Keratinocyte (primary cell): ENCODE measurements at regions not wholly inside any gene's neighbourhood (a gene's known extent, or its start where the extent isn't known, plus 50 kb on each side); places are given as distances from the start of the nearest gene placed in this dataset.

ENCODE experiments used
- DNase-seq: peaks from one replicate; pipeline ENCODE4 v3.0.0-alpha.2; 2011; ENCODE audit warnings: low read depth, missing footprints, low spot score
- FAIRE-seq: peaks from 2 replicates; lab custom pipeline; 2011; peaks lifted over from hg19 to GRCh38; lab: Jason Lieb, UNC
- H2AFZ ChIP-seq: 2 replicates; pipeline ENCODE4 v1.6.0; 2012; ENCODE audit warnings: low read length, control low read depth, inconsistent platforms; ENCODE audit not compliant: control insufficient read depth
- H3K27ac ChIP-seq: 2 replicates; pipeline ENCODE4 v1.5.1; 2011; ENCODE audit warnings: low read length; ENCODE audit not compliant: control insufficient read depth, insufficient read depth
- H3K27me3 ChIP-seq: 3 replicates; pipeline ENCODE4 v1.6.0; 2011; ENCODE audit warnings: low read length; ENCODE audit not compliant: control insufficient read depth, insufficient read depth; ENCODE audit errors: extremely low read depth
- H3K36me3 ChIP-seq, 2 experiments: 2 replicates in 1 of 2; 3 replicates in 1 of 2; pipeline ENCODE4 v1.5.1; 2011; ENCODE audit warnings: low read length in 2 of 2, mild to moderate bottlenecking in 1 of 2; ENCODE audit not compliant: control insufficient read depth in 2 of 2, insufficient read depth in 2 of 2; ENCODE audit errors: extremely low read depth in 1 of 2
- H3K4me1 ChIP-seq: 3 replicates; pipeline ENCODE4 v1.5.1; 2011; ENCODE audit warnings: low read length; ENCODE audit not compliant: control insufficient read depth, insufficient read depth; ENCODE audit errors: extremely low read depth
- H3K4me2 ChIP-seq: 3 replicates; pipeline ENCODE4 v1.6.0; 2011; ENCODE audit warnings: low read depth, low read length; ENCODE audit not compliant: control insufficient read depth, insufficient read depth; ENCODE audit errors: extremely low read depth
- H3K4me3 ChIP-seq, 3 experiments: fragments of 200-600 bp in 1 of 3; sonication (generic) in 1 of 3; 2 replicates in 2 of 3; 3 replicates in 1 of 3; pipeline ENCODE4 v1.5.1; 2011 to 2016; ENCODE audit warnings: low read length in 3 of 3, mild to moderate bottlenecking in 3 of 3, control low read depth in 2 of 3, inconsistent platforms in 1 of 3, low read depth in 1 of 3, mixed read lengths in 1 of 3, mixed run types in 1 of 3, moderate library complexity in 1 of 3; ENCODE audit not compliant: control insufficient read depth in 2 of 3, insufficient read depth in 2 of 3; ENCODE audit errors: extremely low read depth in 1 of 3
- H3K79me2 ChIP-seq: 2 replicates; pipeline ENCODE4 v1.6.0; 2012; ENCODE audit warnings: low read length; ENCODE audit not compliant: control insufficient read depth, insufficient read depth
- H3K9ac ChIP-seq: 3 replicates; pipeline ENCODE4 v1.6.0; 2011; ENCODE audit warnings: low read length; ENCODE audit not compliant: control insufficient read depth, insufficient read depth; ENCODE audit errors: extremely low read depth
- H3K9me1 ChIP-seq: 3 replicates; pipeline ENCODE4 v1.6.0; 2011; ENCODE audit warnings: low read length; ENCODE audit not compliant: control insufficient read depth, insufficient read depth; ENCODE audit errors: extremely low read depth
- H3K9me3 ChIP-seq: 2 replicates; pipeline ENCODE4 v1.5.1; 2012; ENCODE audit warnings: low read depth, low read length; ENCODE audit not compliant: control insufficient read depth
- H4K20me1 ChIP-seq: 3 replicates; pipeline ENCODE4 v1.6.0; 2011; ENCODE audit warnings: low read length; ENCODE audit not compliant: control insufficient read depth, insufficient read depth; ENCODE audit errors: extremely low read depth
- EZH2 ChIP-seq: IDR thresholded peaks from one replicate; pipeline ENCODE4 v1.6.1; 2012; ENCODE audit warnings: inconsistent platforms, mild to moderate bottlenecking, low read length, moderate library complexity
- dilution Hi-C: fragments of 300-500 bp; cut with MboI; formaldehyde crosslinking; loops from one replicate; pipeline ENCODE4 v1.7.0; 2020; ENCODE audit warnings: low sequenced_read_pairs; ENCODE audit not compliant: extremely low pct_ligation_motif_present
- TF ChIP-seq, protein P1 (sequence below), 3 experiments: IDR thresholded peaks in 1 of 3; conservative IDR thresholded peaks in 1 of 3; optimal IDR thresholded peaks in 1 of 3; 2 replicates in 2 of 3; 3 replicates in 1 of 3; pipeline versions ENCODE3 to v1.5.1; 2011; ENCODE audit warnings: low read length in 3 of 3, mild to moderate bottlenecking in 3 of 3, moderate library complexity in 2 of 3, control low read depth in 1 of 3, inconsistent platforms in 1 of 3; ENCODE audit not compliant: insufficient read depth in 2 of 3; ENCODE audit errors: extremely low read depth in 1 of 3

DNA sequence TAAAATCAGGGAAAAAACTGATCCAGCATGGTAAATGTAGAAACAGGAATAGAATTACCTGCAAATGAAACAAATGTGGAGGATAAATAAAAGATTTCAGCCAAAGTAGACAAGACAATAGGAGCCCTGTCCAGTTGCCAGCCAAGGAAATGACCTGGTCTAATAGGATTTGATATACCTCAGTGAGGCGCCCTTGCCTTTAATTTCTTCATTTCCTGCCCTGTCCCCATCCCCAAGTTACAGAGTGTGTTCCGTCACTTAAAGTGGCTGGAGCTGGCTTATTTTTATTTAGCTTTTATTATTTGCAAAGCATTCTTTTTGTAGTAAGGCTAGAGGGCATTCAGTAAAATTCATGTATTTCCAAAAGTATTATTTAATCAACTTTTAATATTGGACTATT, 1022.0 kb downstream of the EFNB2 start:
- Histone ChIP-seq H3K4me1 (no peaks in the 10 kb centered on the region), H3K4me3 (no peak overlapping the region), H3K27me3 (no peaks in the 10 kb centered on the region), H3K27ac (no peak overlapping the region), H2AFZ (no peak overlapping the region), H3K9me1 (no peaks in the 10 kb centered on the region), H3K9me3 (no peaks in the 10 kb centered on the region), H3K79me2 (no peaks in the 10 kb centered on the region), H3K9ac (no peak overlapping the region), H4K20me1 (no peaks in the 10 kb centered on the region), H3K4me2 (no peak overlapping the region), H3K36me3 (no peaks in the 10 kb centered on the region)
- dilution Hi-C loops: no loop called here
- TF ChIP-seq, protein P1, sequence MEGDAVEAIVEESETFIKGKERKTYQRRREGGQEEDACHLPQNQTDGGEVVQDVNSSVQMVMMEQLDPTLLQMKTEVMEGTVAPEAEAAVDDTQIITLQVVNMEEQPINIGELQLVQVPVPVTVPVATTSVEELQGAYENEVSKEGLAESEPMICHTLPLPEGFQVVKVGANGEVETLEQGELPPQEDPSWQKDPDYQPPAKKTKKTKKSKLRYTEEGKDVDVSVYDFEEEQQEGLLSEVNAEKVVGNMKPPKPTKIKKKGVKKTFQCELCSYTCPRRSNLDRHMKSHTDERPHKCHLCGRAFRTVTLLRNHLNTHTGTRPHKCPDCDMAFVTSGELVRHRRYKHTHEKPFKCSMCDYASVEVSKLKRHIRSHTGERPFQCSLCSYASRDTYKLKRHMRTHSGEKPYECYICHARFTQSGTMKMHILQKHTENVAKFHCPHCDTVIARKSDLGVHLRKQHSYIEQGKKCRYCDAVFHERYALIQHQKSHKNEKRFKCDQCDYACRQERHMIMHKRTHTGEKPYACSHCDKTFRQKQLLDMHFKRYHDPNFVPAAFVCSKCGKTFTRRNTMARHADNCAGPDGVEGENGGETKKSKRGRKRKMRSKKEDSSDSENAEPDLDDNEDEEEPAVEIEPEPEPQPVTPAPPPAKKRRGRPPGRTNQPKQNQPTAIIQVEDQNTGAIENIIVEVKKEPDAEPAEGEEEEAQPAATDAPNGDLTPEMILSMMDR (optimal IDR thresholded peaks at IDR 0.05 in 1 of 3, IDR thresholded peaks at IDR 0.05 in 1 of 3, conservative IDR thresholded peaks at IDR 0.05 in 1 of 3; ENCODE audit: extremely low read depth in 1 of 3, insufficient read depth in 2 of 3, low read length in 3 of 3): peak in 1 of 3 experiments; percentile 24
- no peak for TF ChIP-seq EZH2
- DNase-seq (no peak), FAIRE-seq (no peak)

DNA sequence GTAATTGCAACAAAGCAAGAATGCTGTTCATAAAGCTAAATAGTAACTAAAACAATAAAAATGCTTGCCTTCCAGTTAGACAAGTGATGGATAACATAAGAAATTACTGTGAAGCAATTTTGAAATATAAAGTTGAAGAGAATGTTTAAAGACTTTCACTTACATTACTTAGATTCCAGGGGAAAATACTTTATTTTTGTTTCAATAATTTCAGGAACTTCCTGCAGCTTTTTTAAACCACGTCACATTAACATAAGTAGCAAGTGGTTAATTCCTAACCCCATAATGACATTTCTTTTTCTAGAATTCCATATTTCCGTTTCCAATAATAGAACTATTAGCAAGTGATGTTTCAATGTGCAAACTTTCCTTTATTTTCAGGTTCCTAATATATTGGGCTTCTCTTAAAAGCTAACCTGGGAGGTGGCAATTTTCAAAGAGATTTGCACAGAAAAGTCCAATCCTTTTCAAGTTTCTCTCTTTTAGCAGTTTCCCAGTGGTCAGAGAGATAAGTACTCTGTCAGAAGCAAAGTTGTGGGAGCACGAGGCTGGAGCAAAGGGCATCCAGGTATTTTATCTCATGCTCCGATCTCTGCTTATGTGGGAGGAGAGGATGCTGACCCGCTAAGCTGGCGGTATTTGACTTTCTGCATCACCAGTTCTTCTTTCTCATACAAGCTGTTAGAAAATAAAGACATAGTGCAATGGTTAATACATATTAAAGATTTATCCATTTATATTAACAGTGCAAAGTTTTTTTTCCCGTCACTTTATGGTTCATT, 1025.3 kb downstream of the EFNB2 start:
- Histone ChIP-seq H3K9me1 (no peaks in the 10 kb centered on the region), H3K4me3 (no peak overlapping the region), H3K27ac (no peak overlapping the region), H3K27me3 (no peaks in the 10 kb centered on the region), H3K4me1 (no peaks in the 10 kb centered on the region), H3K9ac (no peak overlapping the region), H3K36me3 (no peaks in the 10 kb centered on the region), H4K20me1 (no peaks in the 10 kb centered on the region), H3K4me2 (no peak overlapping the region), H2AFZ (no peak overlapping the region), H3K9me3 (no peaks in the 10 kb centered on the region), H3K79me2 (no peaks in the 10 kb centered on the region)
- no peak for FAIRE-seq
- TF ChIP-seq, protein P1 (optimal IDR thresholded peaks at IDR 0.05 in 1 of 3, IDR thresholded peaks at IDR 0.05 in 1 of 3, conservative IDR thresholded peaks at IDR 0.05 in 1 of 3; ENCODE audit: extremely low read depth in 1 of 3, insufficient read depth in 2 of 3, low read length in 3 of 3): no peak
- TF ChIP-seq EZH2: no peak
- DNase-seq: no peak
- dilution Hi-C loops: no loop called here
